Parathyroid adenoma (tissue), 2 donors: ENCODE measurements at regions not wholly inside any gene's neighbourhood (a gene's known extent, or its start where the extent isn't known, plus 50 kb on each side); places are given as distances from the start of the nearest gene placed in this dataset.

Experiments
- H2AFZ ChIP-seq: fragments of 300-600 bp; sonication (generic); one replicate; pipeline ENCODE4 v1.7.0; 2017; ENCODE audit warnings: antibody characterized with exemption, mild to moderate bottlenecking
- H3K27ac ChIP-seq: fragments of 300-600 bp; sonication (generic); one replicate; pipeline ENCODE4 v1.7.0; 2017
- H3K27me3 ChIP-seq: fragments of 300-600 bp; sonication (generic); one replicate; pipeline ENCODE4 v1.7.0; 2017; ENCODE audit warnings: low read length; ENCODE audit not compliant: control insufficient read depth, insufficient read depth
- H3K36me3 ChIP-seq: fragments of 300-600 bp; sonication (generic); one replicate; pipeline ENCODE4 v1.7.0; 2017; ENCODE audit warnings: low read length; ENCODE audit not compliant: control insufficient read depth, insufficient read depth
- H3K4me1 ChIP-seq: fragments of 300-600 bp; sonication (generic); one replicate; pipeline ENCODE4 v1.7.0; 2017; ENCODE audit warnings: control low read depth
- H3K4me2 ChIP-seq: fragments of 300-600 bp; sonication (generic); one replicate; pipeline ENCODE4 v1.7.0; 2017; ENCODE audit warnings: low read length
- H3K4me3 ChIP-seq: fragments of 300-600 bp; sonication (generic); one replicate; pipeline ENCODE4 v1.7.0; 2017; ENCODE audit warnings: low read depth, low read length
- H3K79me2 ChIP-seq: fragments of 300-600 bp; sonication (generic); one replicate; pipeline ENCODE4 v1.7.0; 2017; ENCODE audit warnings: control low read depth
- H3K9ac ChIP-seq: fragments of 300-600 bp; sonication (generic); one replicate; pipeline ENCODE4 v1.7.0; 2017; ENCODE audit warnings: mild to moderate bottlenecking
- H3K9me3 ChIP-seq: fragments of 300-600 bp; sonication (generic); one replicate; pipeline ENCODE4 v1.7.0; 2017; ENCODE audit warnings: low read length; ENCODE audit not compliant: control insufficient read depth
- TF ChIP-seq, protein P1 (sequence below): fragments of 300-600 bp; sonication (generic); IDR thresholded peaks from one replicate; pipeline ENCODE4 v1.7.0; 2017; ENCODE audit warnings: antibody characterized with exemption, mild to moderate bottlenecking
- donor health status: primary hyperparathyroidism.

DNA sequence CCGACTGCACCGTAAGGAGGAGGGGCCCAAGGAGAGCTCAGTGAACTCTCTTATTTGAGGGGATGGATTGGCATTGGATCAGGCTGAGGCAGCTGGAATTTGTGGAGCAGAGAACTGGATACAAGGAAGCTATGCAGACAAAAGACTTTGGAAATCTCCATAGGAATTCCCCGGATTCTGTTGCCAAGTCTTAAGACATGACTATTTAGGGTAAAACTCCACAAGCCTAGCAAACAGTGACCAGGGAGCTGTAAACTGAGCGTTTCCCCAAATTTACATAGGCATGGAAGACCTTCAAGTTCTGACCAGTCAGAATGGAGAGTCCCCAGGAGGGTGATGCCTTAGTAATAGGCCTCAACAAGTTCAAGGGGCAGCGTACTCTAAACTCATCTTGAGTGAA lies 82.5 kb upstream of the PCBD1 start:
- Histone ChIP-seq H3K4me1 (no peaks in the 10 kb centered on the region), H3K36me3 (no peaks in the 10 kb centered on the region), H3K4me2 (no peak overlapping the region), H3K4me3 (no peak overlapping the region), H3K27ac (no peak overlapping the region), H3K79me2 (no peaks in the 10 kb centered on the region), H2AFZ (no peak overlapping the region), H3K9me3 (no peaks in the 10 kb centered on the region), H3K9ac (no peak overlapping the region), H3K27me3 (no peaks in the 10 kb centered on the region)
- TF ChIP-seq, protein P1, sequence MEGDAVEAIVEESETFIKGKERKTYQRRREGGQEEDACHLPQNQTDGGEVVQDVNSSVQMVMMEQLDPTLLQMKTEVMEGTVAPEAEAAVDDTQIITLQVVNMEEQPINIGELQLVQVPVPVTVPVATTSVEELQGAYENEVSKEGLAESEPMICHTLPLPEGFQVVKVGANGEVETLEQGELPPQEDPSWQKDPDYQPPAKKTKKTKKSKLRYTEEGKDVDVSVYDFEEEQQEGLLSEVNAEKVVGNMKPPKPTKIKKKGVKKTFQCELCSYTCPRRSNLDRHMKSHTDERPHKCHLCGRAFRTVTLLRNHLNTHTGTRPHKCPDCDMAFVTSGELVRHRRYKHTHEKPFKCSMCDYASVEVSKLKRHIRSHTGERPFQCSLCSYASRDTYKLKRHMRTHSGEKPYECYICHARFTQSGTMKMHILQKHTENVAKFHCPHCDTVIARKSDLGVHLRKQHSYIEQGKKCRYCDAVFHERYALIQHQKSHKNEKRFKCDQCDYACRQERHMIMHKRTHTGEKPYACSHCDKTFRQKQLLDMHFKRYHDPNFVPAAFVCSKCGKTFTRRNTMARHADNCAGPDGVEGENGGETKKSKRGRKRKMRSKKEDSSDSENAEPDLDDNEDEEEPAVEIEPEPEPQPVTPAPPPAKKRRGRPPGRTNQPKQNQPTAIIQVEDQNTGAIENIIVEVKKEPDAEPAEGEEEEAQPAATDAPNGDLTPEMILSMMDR = no peak

DNA sequence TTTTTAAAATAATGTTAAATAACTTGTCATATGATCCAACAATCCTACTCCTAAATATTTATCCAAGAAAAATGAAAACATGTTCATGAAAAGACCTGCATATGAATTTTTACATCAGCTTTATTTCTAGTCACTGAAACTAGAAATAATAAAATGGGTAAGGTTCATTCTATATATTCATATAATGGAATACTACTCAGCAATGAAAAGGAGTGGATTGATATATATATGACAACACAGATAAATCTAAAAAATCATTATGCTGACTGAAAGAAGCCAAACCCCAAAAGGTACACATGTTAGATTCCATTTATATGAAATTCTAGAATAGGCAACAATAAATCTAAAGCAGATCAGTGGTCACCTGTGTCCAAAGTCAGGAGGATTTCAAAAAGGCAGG lies 84.9 kb upstream of the PCBD1 start:
- H3K9ac ChIP-seq = no peak overlapping the region

DNA sequence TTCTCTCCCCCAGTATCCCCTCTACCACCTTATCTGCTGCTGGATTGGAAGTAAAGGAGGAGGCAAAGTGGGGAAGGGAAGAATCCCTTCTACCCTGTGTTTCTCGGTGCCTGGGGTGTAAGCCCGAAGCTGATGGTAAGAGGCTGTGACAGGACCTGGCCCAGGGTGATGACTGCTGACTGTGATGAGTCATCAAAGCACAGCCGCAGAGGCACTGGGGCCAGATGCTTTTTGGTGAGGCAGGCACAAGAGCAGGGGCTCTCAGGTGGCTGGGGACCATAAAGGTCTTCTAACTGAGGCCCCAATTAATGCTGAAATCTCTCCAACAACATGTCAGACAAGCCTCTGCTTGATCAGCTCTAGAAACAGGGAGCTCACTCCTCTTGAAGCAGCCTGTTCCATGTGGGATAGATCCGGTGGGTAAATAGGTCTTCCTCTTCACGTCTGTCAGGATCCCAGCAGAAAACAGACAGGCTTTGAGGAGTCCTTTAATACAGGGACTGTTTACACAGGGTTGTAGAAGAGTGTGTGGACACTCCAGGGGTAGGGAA lies 86.1 kb upstream of the PCBD1 start:
- TF ChIP-seq, protein P1 = no peak
- H3K27me3 ChIP-seq = no peaks in the 10 kb centered on the region
- no peak overlapping the region for H3K4me3 ChIP-seq
- H3K9me3 ChIP-seq = no peaks in the 10 kb centered on the region
- H3K36me3 ChIP-seq = no peaks in the 10 kb centered on the region
- H3K4me1 ChIP-seq = no peaks in the 10 kb centered on the region
- no peak overlapping the region for H3K4me2 ChIP-seq
- H3K79me2 ChIP-seq = no peaks in the 10 kb centered on the region
- H2AFZ ChIP-seq = no peak overlapping the region
- H3K9ac ChIP-seq = no peak overlapping the region
- no peak overlapping the region for H3K27ac ChIP-seq

More for the DNA sequence above, 84.9 kb upstream of the PCBD1 start:
- Histone ChIP-seq H3K9me3 (no peaks in the 10 kb centered on the region), H2AFZ (no peak overlapping the region), H3K79me2 (no peaks in the 10 kb centered on the region), H3K36me3 (no peaks in the 10 kb centered on the region), H3K4me1 (no peaks in the 10 kb centered on the region), H3K27ac (no peak overlapping the region), H3K4me3 (no peak overlapping the region), H3K4me2 (no peak overlapping the region), H3K27me3 (no peaks in the 10 kb centered on the region)
- TF ChIP-seq, protein P1 = no peak

DNA sequence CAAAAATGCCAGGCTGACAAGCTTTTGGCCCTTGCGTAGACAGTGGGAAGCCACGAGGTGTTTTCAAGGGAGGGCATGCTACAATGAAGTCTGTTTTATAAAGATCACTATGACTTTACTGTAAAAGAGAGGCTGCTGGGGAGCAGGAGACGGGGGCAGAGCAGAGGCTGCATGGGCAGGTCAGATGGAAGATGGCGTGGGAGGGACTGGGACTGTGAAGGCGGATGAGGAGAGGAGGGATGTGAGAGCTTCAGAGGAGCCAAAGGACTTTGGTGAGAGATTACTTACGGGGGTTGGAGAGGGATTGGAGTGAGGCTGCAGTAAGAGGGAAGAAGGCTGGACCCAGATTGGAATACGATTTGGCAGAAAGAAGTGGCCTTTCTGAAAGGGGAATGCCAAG lies 86.6 kb upstream of the PCBD1 start:
- no peak overlapping the region for H3K4me2 ChIP-seq
- H3K27me3 ChIP-seq = no peaks in the 10 kb centered on the region
- H3K9ac ChIP-seq = no peak overlapping the region
- no peaks in the 10 kb centered on the region for H3K4me1 ChIP-seq
- no peaks in the 10 kb centered on the region for H3K36me3 ChIP-seq
- no peaks in the 10 kb centered on the region for H3K9me3 ChIP-seq
- TF ChIP-seq, protein P1 = no peak
- H2AFZ ChIP-seq = no peak overlapping the region
- H3K4me3 ChIP-seq = no peak overlapping the region
- H3K27ac ChIP-seq = no peak overlapping the region
- H3K79me2 ChIP-seq = no peaks in the 10 kb centered on the region

DNA sequence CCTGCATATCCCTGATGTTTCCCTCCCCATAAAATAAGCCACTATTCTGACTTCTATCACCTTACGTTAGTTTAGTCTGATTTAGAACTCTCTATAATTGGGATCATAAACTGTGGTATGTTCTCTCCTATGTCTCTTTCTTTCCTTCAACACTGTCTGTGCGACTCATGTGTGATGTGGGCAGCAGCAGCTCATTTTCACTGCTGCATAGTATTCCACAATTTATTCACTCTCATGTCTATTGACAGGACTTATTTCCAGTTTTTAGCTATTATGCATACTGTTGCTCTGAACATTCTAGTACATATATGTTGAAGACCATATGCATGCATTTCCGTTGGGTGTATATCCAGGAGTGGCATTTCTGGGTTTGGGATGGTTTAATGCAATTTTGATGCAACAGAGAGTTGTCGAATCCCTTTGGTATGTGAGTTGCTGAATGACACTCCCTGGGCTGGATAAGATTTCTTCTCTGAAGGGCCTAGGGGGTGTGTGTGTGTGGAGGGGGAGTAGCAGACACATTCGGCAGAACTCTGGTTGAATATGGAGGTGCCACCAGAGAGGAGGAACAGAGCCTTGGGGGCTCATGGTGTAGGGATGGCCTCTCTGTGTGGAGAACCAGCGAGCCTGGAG lies 87.8 kb upstream of the PCBD1 start:
- Histone ChIP-seq H3K4me1 (no peaks in the 10 kb centered on the region), H3K79me2 (no peaks in the 10 kb centered on the region), H2AFZ (no peak overlapping the region), H3K27ac (no peak overlapping the region), H3K9me3 (no peaks in the 10 kb centered on the region), H3K36me3 (no peaks in the 10 kb centered on the region), H3K27me3 (no peaks in the 10 kb centered on the region), H3K4me2 (no peak overlapping the region), H3K4me3 (no peak overlapping the region), H3K9ac (no peak overlapping the region)
- TF ChIP-seq, protein P1 = no peak
